CD14-positive monocyte (primary cell): ENCODE measurements at regions not wholly inside any gene's neighbourhood (a gene's known extent, or its start where the extent isn't known, plus 50 kb on each side); places are given as distances from the start of the nearest gene placed in this dataset.

Experiments used
- DNase-seq, 3 donors: peaks; one replicate each; pipeline ENCODE4 v3.0.0-alpha.2; 2011 to 2022
- H2AFZ ChIP-seq: 2 replicates; pipeline ENCODE4 v1.6.0; 2012; ENCODE audit warnings: mild to moderate bottlenecking, low read depth, low read length, inconsistent platforms; ENCODE audit not compliant: insufficient read depth, poor library complexity, severe bottlenecking
- H3K27ac ChIP-seq, 2 donors: 1 replicate in 1 of 2; 2 replicates in 1 of 2; pipeline ENCODE4 v1.5.1; 2012 to 2013; ENCODE audit warnings: low read length in 2 of 2, control low read depth in 1 of 2, inconsistent platforms in 1 of 2, low read depth in 1 of 2, mild to moderate bottlenecking in 1 of 2
- H3K27me3 ChIP-seq, 2 donors: one replicate each; pipeline versions ENCODE4 v1.6.0 to v1.6.1; 2011 to 2013; ENCODE audit warnings: low read length in 2 of 2; ENCODE audit not compliant: control insufficient read depth in 2 of 2, insufficient read depth in 2 of 2
- H3K36me3 ChIP-seq, 2 donors: replicated peaks in 1 of 2; 1 replicate in 1 of 2; 2 replicates in 1 of 2; pipeline versions ENCODE4 v1.5.1 to v1.6.1; 2012 to 2013; ENCODE audit warnings: low read length in 2 of 2, control low read depth in 1 of 2, inconsistent platforms in 1 of 2, mild to moderate bottlenecking in 1 of 2; ENCODE audit not compliant: insufficient read depth in 2 of 2, control insufficient read depth in 1 of 2
- H3K4me1 ChIP-seq, 2 donors: 1 replicate in 1 of 2; 2 replicates in 1 of 2; pipeline versions ENCODE4 v1.5.1 to v1.6.1; 2012 to 2013; ENCODE audit warnings: low read length in 2 of 2, control low read depth in 1 of 2, inconsistent platforms in 1 of 2, mild to moderate bottlenecking in 1 of 2, moderate library complexity in 1 of 2; ENCODE audit not compliant: insufficient read depth in 2 of 2, control insufficient read depth in 1 of 2
- H3K4me2 ChIP-seq: replicated peaks from 2 replicates; pipeline ENCODE3; 2012; ENCODE audit warnings: low read length, moderate library complexity, mild to moderate bottlenecking; ENCODE audit not compliant: poor library complexity, severe bottlenecking; ENCODE audit errors: extremely low read depth
- H3K4me3 ChIP-seq, 3 experiments: fragments of 200-600 bp in 1 of 3; sonication (generic) in 1 of 3; replicated peaks in 1 of 3; 1 replicate in 2 of 3; 2 replicates in 1 of 3; pipeline ENCODE4 v1.5.1; 2011 to 2013; ENCODE audit warnings: low read length in 3 of 3, mild to moderate bottlenecking in 3 of 3, control low read depth in 2 of 3, low read depth in 2 of 3, inconsistent platforms in 1 of 3, moderate library complexity in 1 of 3
- H3K79me2 ChIP-seq: 2 replicates; pipeline ENCODE4 v1.6.0; 2012; ENCODE audit warnings: mild to moderate bottlenecking, control low read depth, inconsistent platforms, low read length, moderate library complexity; ENCODE audit not compliant: insufficient read depth
- H3K9ac ChIP-seq: 2 replicates; pipeline ENCODE4 v1.6.0; 2017; ENCODE audit warnings: low read length, mild to moderate bottlenecking; ENCODE audit not compliant: insufficient read depth, poor library complexity, severe bottlenecking
- H3K9me3 ChIP-seq, 2 donors: replicated peaks in 1 of 2; 1 replicate in 1 of 2; 2 replicates in 1 of 2; pipeline versions ENCODE4 v1.5.1 to v1.6.1; 2012 to 2013; ENCODE audit warnings: low read length in 2 of 2, control low read depth in 1 of 2; ENCODE audit not compliant: control insufficient read depth in 1 of 2, insufficient read depth in 1 of 2
- H4K20me1 ChIP-seq: 2 replicates; pipeline ENCODE4 v1.6.0; 2012; ENCODE audit warnings: mild to moderate bottlenecking, low read length, control low read depth, moderate library complexity; ENCODE audit not compliant: insufficient read depth
- H3K27ac Mint-ChIP-seq, 7 donors: one replicate each; pipeline ENCODE4 v1.8.0; 2020; ENCODE audit warnings: mild to moderate bottlenecking in 7 of 7, mixed read lengths in 7 of 7, moderate library complexity in 6 of 7, inconsistent platforms in 2 of 7
- H3K27me3 Mint-ChIP-seq, 3 donors: one replicate each; pipeline ENCODE4 v1.8.0; 2021 to 2022; ENCODE audit warnings: low read depth in 3 of 3, mild to moderate bottlenecking in 3 of 3, mixed read lengths in 3 of 3, moderate library complexity in 3 of 3, inconsistent platforms in 1 of 3
- H3K36me3 Mint-ChIP-seq, 2 donors: one replicate each; pipeline ENCODE4 v1.8.0; 2020; ENCODE audit warnings: mixed read lengths in 2 of 2, inconsistent platforms in 1 of 2, mild to moderate bottlenecking in 1 of 2
- H3K4me1 Mint-ChIP-seq: one replicate; pipeline ENCODE4 v1.8.0; 2020; ENCODE audit warnings: mild to moderate bottlenecking, mixed read lengths
- H3K4me3 Mint-ChIP-seq, 2 donors: one replicate each; pipeline ENCODE4 v1.8.0; 2020; ENCODE audit warnings: mild to moderate bottlenecking in 2 of 2, mixed read lengths in 2 of 2, moderate library complexity in 1 of 2
- H3K9me3 Mint-ChIP-seq, 7 donors: one replicate each; pipeline ENCODE4 v1.8.0; 2020 to 2022; ENCODE audit warnings: mixed read lengths in 7 of 7, mild to moderate bottlenecking in 6 of 7, moderate library complexity in 6 of 7, inconsistent platforms in 2 of 7
- WGBS: methylation state at CpG from one replicate; pipeline ENCODE4 v1.1.5; 2013; ENCODE audit warnings: missing lambda C conversion rate; ENCODE audit not compliant: insufficient coverage; 5-methylcytosine and 5-hydroxymethylcytosine counted together
- intact Hi-C, 2 donors: fragments of 100-400 bp; cut with micrococcal nuclease; formaldehyde crosslinking; loops; one replicate each; pipeline versions ENCODE4 v1.15.0 to v1.15.1; 2023
- TF ChIP-seq, protein P1 (sequence below): fragments of 200-600 bp; IDR thresholded peaks from one replicate; pipeline ENCODE4 v1.8.0; 2022; ENCODE audit warnings: antibody characterized with exemption, mild to moderate bottlenecking

DNA sequence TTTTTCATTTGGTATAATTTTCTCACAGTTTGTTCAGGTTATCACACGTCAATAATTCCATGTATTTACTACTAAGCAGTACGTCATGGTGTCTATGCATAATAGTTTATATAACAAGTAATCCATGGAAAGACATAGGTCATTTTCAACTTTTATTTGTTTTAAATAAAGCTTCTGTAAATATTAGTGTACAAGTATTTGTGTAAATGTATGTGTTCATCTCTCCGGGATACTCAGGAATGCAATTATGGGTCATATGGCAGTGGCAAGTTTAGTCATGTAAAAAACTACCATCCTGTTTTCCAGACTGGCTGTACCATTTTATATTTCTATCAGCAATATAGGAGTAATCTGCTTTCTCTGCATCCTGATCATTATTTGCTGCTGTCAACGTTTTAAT lies 231.1 kb upstream of the ZNF804A start:
- no peak overlapping the region for H3K27ac Mint-ChIP-seq
- no peaks in the 10 kb centered on the region for H4K20me1 ChIP-seq
- H3K4me2 ChIP-seq = no peak overlapping the region
- no peaks in the 10 kb centered on the region for H3K36me3 ChIP-seq
- H3K9me3 Mint-ChIP-seq = peaks cover 0 to 3% (median 0%) of the 10 kb centered on the region in 7 donors
- peaks cover 0 to 1% (median 0%) of the 10 kb centered on the region in 3 donors for H3K27me3 Mint-ChIP-seq
- no peaks in the 10 kb centered on the region for H3K36me3 Mint-ChIP-seq
- no peaks in the 10 kb centered on the region for H3K4me1 Mint-ChIP-seq
- TF ChIP-seq, protein P1, sequence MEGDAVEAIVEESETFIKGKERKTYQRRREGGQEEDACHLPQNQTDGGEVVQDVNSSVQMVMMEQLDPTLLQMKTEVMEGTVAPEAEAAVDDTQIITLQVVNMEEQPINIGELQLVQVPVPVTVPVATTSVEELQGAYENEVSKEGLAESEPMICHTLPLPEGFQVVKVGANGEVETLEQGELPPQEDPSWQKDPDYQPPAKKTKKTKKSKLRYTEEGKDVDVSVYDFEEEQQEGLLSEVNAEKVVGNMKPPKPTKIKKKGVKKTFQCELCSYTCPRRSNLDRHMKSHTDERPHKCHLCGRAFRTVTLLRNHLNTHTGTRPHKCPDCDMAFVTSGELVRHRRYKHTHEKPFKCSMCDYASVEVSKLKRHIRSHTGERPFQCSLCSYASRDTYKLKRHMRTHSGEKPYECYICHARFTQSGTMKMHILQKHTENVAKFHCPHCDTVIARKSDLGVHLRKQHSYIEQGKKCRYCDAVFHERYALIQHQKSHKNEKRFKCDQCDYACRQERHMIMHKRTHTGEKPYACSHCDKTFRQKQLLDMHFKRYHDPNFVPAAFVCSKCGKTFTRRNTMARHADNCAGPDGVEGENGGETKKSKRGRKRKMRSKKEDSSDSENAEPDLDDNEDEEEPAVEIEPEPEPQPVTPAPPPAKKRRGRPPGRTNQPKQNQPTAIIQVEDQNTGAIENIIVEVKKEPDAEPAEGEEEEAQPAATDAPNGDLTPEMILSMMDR = no peak
- no peaks in the 10 kb centered on the region for H3K79me2 ChIP-seq
- DNase-seq = no peak
- no peak overlapping the region for H3K4me3 Mint-ChIP-seq
- no peak overlapping the region for H3K27ac ChIP-seq
- H3K9ac ChIP-seq = no peak overlapping the region
- H2AFZ ChIP-seq = no peak overlapping the region
- H3K27me3 ChIP-seq = no peaks in the 10 kb centered on the region
- WGBS = no CpG with 5 or more reads among the region's 4 CpGs
- intact Hi-C loops = no loop called here
- no peaks in the 10 kb centered on the region for H3K9me3 ChIP-seq
- H3K4me1 ChIP-seq = no peaks in the 10 kb centered on the region
- H3K4me3 ChIP-seq = no peak overlapping the region

DNA sequence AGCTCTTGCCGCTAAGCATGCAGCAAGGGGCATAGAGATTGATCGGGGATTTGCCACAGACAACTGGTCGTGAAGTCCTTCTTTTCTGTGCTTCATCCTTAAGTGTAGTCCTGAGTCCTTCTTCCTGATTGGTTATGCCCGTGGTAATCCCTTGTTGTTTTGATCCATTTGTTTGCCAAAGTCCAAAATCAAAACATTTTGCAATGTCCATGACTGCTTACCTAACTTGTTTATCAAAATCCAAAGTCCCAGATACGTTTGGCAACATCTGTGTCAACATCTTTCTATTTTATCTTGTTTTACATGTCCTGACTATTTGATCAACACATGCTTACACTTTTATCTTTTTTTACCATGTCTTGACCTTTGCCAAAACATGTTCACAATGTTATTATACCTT lies 229.0 kb upstream of the ZNF804A start:
- no peak overlapping the region for H3K27ac ChIP-seq
- no peak overlapping the region for H3K4me2 ChIP-seq
- no peaks in the 10 kb centered on the region for H4K20me1 ChIP-seq
- no peak overlapping the region for H2AFZ ChIP-seq
- H3K9me3 Mint-ChIP-seq = peaks cover 0 to 3% (median 0%) of the 10 kb centered on the region in 7 donors
- no peaks in the 10 kb centered on the region for H3K9me3 ChIP-seq
- H3K27me3 ChIP-seq = no peaks in the 10 kb centered on the region
- H3K27ac Mint-ChIP-seq = no peak overlapping the region
- peaks cover 0 to 1% (median 0%) of the 10 kb centered on the region in 3 donors for H3K27me3 Mint-ChIP-seq
- DNase-seq = no peak
- no peaks in the 10 kb centered on the region for H3K36me3 ChIP-seq
- H3K4me1 Mint-ChIP-seq = no peaks in the 10 kb centered on the region
- TF ChIP-seq, protein P1 = no peak
- no peaks in the 10 kb centered on the region for H3K79me2 ChIP-seq
- no peak overlapping the region for H3K4me3 Mint-ChIP-seq
- intact Hi-C loops = no loop called here
- no peak overlapping the region for H3K4me3 ChIP-seq
- no peaks in the 10 kb centered on the region for H3K36me3 Mint-ChIP-seq
- H3K9ac ChIP-seq = no peak overlapping the region
- H3K4me1 ChIP-seq = no peaks in the 10 kb centered on the region
- WGBS = 65% methylated on average over 4 of the region's 5 CpGs
